Gastrocnemius medialis (tissue), 4 donors: ENCODE measurements at regions not wholly inside any gene's neighbourhood (a gene's known extent, or its start where the extent isn't known, plus 50 kb on each side); places are given as distances from the start of the nearest gene placed in this dataset.

Experiments used
- POLR2A ChIP-seq, 2 donors: fragments of 450-650 bp; IDR thresholded peaks; one replicate each; pipeline ENCODE4 v1.6.1; 2017; ENCODE audit warnings: antibody characterized with exemption in 2 of 2, mild to moderate bottlenecking in 2 of 2, moderate library complexity in 2 of 2
- TF ChIP-seq, protein P1 (sequence below), 5 experiments: fragments of 450-650 bp in 3 of 5; fragments of 200-600 bp in 2 of 5; sonication (generic) in 2 of 5; IDR thresholded peaks in 4 of 5; conservative IDR thresholded peaks in 1 of 5; 1 replicate in 4 of 5; 2 replicates in 1 of 5; pipeline ENCODE4 v1.5.1; 2016 to 2019; ENCODE audit warnings: antibody characterized with exemption in 5 of 5, mild to moderate bottlenecking in 3 of 5, moderate library complexity in 3 of 5

DNA sequence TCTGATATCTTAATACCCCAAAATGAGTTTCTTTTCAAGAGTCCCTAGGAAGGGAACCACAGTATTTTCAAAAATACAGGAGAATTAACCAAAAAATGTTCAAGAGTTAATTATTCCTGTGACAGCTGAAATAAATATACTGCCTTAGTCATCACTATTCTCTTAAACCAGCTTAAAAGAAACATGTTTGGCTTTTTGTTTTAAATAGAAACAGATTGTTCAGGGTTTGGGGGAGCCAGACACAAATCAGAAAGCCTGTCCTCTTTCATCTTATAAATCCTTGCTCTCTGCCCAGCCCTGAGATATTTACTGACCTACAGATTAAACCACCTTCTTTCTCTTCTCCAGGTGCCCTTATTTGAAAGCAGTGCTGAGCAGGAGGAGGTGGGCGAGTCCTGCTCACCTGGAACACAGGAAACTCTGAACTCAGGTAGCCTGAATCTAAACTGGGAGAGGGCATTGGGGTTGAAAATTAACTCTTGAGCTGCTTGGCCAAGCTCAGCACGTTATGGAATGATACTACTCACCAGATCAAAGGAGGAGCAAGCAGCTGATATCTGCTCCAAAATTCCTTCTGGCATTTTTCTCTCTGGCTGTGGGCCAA lies 84.1 kb upstream of the SPRED1 start:
- no peak for TF ChIP-seq POLR2A (IDR thresholded peaks at IDR 0.05)
- TF ChIP-seq, protein P1, sequence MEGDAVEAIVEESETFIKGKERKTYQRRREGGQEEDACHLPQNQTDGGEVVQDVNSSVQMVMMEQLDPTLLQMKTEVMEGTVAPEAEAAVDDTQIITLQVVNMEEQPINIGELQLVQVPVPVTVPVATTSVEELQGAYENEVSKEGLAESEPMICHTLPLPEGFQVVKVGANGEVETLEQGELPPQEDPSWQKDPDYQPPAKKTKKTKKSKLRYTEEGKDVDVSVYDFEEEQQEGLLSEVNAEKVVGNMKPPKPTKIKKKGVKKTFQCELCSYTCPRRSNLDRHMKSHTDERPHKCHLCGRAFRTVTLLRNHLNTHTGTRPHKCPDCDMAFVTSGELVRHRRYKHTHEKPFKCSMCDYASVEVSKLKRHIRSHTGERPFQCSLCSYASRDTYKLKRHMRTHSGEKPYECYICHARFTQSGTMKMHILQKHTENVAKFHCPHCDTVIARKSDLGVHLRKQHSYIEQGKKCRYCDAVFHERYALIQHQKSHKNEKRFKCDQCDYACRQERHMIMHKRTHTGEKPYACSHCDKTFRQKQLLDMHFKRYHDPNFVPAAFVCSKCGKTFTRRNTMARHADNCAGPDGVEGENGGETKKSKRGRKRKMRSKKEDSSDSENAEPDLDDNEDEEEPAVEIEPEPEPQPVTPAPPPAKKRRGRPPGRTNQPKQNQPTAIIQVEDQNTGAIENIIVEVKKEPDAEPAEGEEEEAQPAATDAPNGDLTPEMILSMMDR (IDR thresholded peaks at IDR 0.05 in 4 of 5, conservative IDR thresholded peaks at IDR 0.05 in 1 of 5), result no peak
